ENCODE measurements at regions not wholly inside any gene's neighbourhood (a gene's known extent, or its start where the extent isn't known, plus 50 kb on each side); places are given as distances from the start of the nearest gene placed in this dataset.

DNA sequence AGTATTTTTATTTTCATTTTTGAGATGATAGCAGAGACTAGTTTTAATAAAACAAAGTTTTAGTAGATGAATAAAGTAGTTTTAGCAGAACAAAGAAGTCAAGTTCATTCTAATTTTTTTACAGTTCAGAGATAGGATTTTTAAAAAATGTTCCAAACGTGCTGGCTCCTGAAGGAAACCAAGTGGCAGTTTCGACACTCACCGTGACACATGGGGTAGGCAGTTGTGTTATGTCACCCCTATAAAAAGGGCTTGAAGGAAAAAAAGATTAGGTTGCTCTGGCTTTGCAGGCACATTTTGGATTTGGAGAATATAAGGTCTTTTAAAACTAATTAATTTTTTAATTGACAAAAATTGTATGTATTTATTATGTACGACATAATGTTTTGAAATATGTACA, 305.2 kb downstream of the NDFIP2 start:
- no peak for TF ChIP-seq EZH2 (IDR thresholded peaks at IDR 0.05; ENCODE audit: low read depth)
- no peak for TF ChIP-seq CTCF (conservative IDR thresholded peaks at IDR 0.05)
